Jurkat, Clone E6-1 (cell line): ENCODE measurements at regions not wholly inside any gene's neighbourhood (a gene's known extent, or its start where the extent isn't known, plus 50 kb on each side); places are given as distances from the start of the nearest gene placed in this dataset.

Experiments
- DNase-seq: peaks from one replicate; pipeline ENCODE4 v3.0.0-alpha.2; 2011; ENCODE audit warnings: low read depth, low spot score
- H3K4me3 ChIP-seq: 2 replicates; pipeline ENCODE4 v1.5.1; 2011; ENCODE audit warnings: mild to moderate bottlenecking, low read length, control low read depth, moderate library complexity

- no peak for DNase-seq
- H3K4me3 ChIP-seq = no peak overlapping the region
Observed at GRCh38 chr2:121038431-121038830, 246.6 kb downstream of the TFCP2L1 start.

- DNase-seq = no peak
- H3K4me3 ChIP-seq = no peak overlapping the region
Observed at GRCh38 chr2:121038891-121039616, 245.9 kb downstream of the TFCP2L1 start.

DNA sequence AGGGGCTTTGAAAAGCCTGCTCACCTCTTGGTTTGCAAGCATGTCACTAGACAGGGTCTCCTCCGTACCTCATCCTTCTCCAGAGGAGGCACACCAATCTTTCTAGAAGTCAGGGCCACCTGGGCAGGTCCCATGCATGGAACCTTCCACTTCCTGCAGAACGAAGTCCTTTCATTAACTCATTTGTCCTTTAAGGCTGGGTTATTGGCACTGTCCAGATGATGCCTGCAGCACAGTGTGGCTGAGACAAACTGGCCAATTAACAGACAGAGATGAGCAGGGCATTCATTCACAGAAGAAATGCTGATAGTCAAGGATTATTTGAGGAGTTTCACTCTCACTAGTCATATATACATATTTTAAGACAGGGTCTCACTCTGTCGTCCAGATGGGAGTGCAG is 245.3 kb downstream of the TFCP2L1 start:
- no peak for DNase-seq
- no peak overlapping the region for H3K4me3 ChIP-seq

- DNase-seq = no peak
- no peak overlapping the region for H3K4me3 ChIP-seq
Observed at GRCh38 chr2:121041516-121041915, 243.5 kb downstream of the TFCP2L1 start.

GRCh38 chr2:121043061-121043826 is 241.8 kb downstream of the TFCP2L1 start:
- H3K4me3 ChIP-seq = no peak overlapping the region
- no peak for DNase-seq

DNA sequence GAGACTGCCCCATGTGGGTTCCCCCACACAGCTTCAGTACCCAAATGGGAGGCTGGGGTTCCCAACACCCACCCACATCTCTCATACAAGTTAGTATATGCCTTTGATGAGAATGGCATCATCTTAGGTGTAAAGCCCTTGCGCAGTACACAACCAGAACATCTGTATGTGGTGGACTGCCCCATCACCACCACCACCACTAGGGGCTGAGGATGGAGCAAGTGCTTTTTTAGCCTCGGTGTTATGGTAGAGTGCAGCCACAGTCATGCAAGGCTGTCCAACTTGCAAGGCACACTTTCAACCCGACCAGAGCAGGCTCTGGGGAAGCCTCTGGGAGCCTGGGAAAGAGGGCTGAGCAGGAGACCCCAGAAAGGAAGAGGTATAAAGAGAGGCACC is 241.2 kb downstream of the TFCP2L1 start:
- no peak overlapping the region for H3K4me3 ChIP-seq
- no peak for DNase-seq

DNA sequence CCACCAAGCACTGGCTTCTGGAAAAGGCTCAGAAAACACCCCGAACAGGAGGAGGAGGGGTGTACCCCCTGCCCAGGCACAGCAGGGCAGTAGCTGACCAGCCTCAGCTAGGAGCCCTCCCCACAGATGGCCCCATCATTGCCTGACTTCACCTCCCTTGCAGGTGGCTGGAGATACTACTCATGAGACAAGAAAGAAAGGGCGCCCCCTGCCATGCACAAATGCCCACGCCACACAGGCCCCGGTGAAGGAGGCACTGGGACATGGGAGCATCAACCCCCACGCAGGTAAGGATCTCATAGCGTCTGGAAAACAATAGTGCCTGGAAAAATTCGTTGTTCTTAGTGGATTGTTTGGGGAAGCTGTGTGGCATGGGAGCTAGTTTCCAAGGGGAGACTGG is 240.6 kb downstream of the TFCP2L1 start:
- H3K4me3 ChIP-seq = no peak overlapping the region
- DNase-seq = no peak

- no peak overlapping the region for H3K4me3 ChIP-seq
- no peak for DNase-seq
Observed at GRCh38 chr2:121045245-121045644, 239.8 kb downstream of the TFCP2L1 start.

- H3K4me3 ChIP-seq = no peak overlapping the region
- no peak for DNase-seq
Observed at GRCh38 chr2:121046335-121046734, 238.7 kb downstream of the TFCP2L1 start.

- no peak overlapping the region for H3K4me3 ChIP-seq
- no peak for DNase-seq
Observed at GRCh38 chr2:121047383-121047782, 237.6 kb downstream of the TFCP2L1 start.

- DNase-seq = no peak
- H3K4me3 ChIP-seq = no peak overlapping the region
Observed at GRCh38 chr2:121049131-121049530, 235.9 kb downstream of the TFCP2L1 start.

DNA sequence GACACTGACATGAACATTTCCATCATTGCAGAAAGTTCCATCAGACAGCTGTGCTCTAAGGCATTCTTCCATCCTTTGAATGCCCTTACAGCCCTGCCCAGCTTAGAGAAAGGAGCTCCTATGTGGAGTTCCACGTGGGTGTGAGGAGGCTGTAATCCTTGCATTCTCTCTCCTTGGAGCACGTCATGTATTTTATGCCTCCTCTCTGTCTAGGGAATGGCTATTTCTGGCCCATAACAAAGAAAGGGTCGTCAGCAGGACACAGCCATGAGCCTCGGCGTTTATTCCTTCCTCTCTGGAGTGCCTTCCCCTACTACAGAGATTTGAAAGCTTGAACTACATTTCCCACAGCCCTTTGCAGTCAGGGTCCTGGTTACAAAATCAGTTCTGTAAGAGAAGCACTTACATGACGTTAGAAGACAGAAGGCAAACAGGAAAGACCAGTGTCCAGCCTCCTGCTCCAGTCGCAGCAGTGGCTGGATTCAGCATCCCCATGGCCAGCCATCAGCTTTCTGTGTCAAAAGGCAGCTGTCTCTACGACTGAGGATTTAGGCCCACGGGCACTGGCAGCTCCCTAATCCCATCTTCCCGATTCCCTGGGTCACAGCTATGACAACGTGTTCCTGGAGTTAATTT is 234.9 kb downstream of the TFCP2L1 start:
- no peak overlapping the region for H3K4me3 ChIP-seq
- no peak for DNase-seq

DNA sequence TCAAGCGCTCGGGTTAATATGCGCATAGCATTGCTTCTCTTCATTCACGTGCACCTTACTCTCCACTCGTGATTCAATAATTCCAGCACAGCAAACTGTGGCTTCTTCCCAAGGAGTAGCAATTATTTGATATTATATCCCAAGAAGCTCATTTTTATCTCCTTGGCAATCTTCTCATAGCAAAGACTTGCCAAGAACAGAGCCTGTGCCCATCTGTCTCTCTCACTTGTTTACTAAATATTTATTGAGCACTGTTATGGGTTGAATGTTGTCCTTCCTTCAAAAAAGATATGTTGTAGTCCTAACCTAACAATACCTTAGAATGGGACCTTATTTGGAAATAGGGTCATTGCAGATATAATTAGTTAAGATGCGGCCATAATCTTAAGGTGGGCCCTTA is 233.7 kb downstream of the TFCP2L1 start:
- no peak for DNase-seq
- H3K4me3 ChIP-seq = no peak overlapping the region

GRCh38 chr2:121052023-121052422 is 233.0 kb downstream of the TFCP2L1 start:
- no peak for DNase-seq

GRCh38 chr2:121052521-121052920 is 232.5 kb downstream of the TFCP2L1 start:
- DNase-seq = no peak

More at GRCh38 chr2:121052023-121052422, 233.0 kb downstream of the TFCP2L1 start:
- H3K4me3 ChIP-seq = no peak overlapping the region

DNA sequence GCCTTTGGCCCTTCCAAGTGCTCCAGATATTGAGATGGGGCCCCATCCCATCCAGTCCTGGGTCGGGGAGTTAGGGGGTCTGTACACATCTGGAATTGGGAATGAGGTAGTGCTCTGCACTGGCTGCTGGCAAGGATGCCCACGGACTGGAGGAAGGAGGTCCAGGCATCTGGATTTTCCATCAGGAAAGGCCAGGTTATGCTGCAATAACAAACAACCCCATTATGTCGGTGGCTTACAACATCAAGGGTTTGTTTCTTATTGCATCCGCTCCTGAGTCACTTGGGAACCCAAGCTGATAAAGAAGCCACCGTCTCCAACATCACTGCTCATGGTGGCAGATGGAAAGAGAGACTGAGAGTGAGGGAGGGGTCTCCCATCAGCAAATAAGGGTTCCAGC is 229.9 kb downstream of the TFCP2L1 start:
- no peak overlapping the region for H3K4me3 ChIP-seq
- no peak for DNase-seq

More at GRCh38 chr2:121052521-121052920, 232.5 kb downstream of the TFCP2L1 start:
- H3K4me3 ChIP-seq = no peak overlapping the region

DNA sequence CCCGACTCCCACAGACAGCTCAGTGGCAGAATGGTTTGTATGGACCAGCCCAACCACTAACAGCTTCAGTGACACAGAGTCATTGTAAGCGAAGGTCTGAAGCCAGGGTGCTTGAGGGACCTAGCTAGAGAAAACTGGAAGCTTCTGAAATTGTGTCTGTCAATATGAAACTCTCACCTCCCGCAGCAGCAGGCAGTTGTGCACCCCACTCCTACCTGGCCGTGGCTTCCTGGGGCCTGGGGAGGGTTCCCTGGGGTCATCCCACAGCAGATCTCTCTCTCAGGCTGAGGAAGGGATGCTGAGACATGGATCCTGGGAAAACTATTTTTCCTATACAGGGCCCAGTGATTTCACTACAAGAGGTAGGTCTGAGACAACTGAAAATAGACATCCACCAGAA is 229.5 kb downstream of the TFCP2L1 start:
- DNase-seq = no peak
- no peak overlapping the region for H3K4me3 ChIP-seq

DNA sequence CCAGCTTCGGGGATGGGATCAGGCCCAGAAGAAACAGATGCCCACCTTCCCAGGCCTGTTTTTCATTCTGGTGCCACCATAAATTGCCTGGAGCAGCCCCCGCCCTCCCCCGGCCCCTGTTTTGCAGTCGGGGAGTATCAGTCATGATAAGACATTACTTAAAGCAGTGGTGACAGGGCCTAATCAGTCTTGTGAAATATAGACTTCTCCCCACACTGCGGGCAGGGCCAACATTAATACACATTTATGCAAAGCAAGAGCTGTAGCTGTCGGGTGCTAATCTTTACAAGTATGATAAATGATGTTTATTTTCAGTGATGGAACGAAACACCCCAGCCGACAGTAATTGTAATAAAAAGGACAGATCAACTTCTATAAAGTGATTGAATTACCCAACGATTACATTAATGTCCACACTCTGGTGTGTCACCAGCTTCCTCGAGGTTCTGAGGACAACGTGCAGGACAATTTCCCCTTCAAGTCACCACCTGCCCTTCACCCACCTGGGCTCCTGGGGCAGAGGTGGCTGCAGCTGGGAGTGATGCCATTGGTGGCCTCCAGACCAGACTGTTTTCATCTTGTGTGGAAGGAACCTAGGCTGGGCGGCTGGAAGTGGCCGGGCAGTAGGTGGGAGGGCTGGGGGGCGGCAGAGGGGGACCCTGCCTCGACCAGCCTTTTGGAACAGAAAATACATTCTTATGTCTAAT is 226.0 kb downstream of the TFCP2L1 start:
- H3K4me3 ChIP-seq = no peak overlapping the region
- DNase-seq = no peak
